H9 (cell line): ENCODE measurements at regions not wholly inside any gene's neighbourhood (a gene's known extent, or its start where the extent isn't known, plus 50 kb on each side); places are given as distances from the start of the nearest gene placed in this dataset.

Experiments used
- DNase-seq: peaks from one replicate; pipeline ENCODE4 v3.0.0-alpha.2; 2017
- H2AFZ ChIP-seq: one replicate; pipeline ENCODE4 v1.6.1; 2013; ENCODE audit warnings: mild to moderate bottlenecking, low read length, control low read depth, moderate library complexity
- H2AK5ac ChIP-seq: 2 replicates; pipeline ENCODE4 v1.6.1; 2013; ENCODE audit warnings: low read length, control low read depth, mixed read lengths; ENCODE audit not compliant: insufficient read length
- H2BK120ac ChIP-seq: one replicate; pipeline ENCODE4 v1.6.1; 2013; ENCODE audit warnings: low read depth, mild to moderate bottlenecking, low read length, control low read depth, inconsistent platforms; ENCODE audit not compliant: poor library complexity, severe bottlenecking
- H2BK12ac ChIP-seq: 2 replicates; pipeline ENCODE4 v1.6.1; 2013; ENCODE audit warnings: low read length, control low read depth, mixed read lengths, low read depth; ENCODE audit not compliant: insufficient read length
- H2BK15ac ChIP-seq: 2 replicates; pipeline ENCODE4 v1.6.1; 2013; ENCODE audit warnings: low read depth, low read length, control low read depth
- H2BK20ac ChIP-seq: one replicate; pipeline ENCODE4 v1.6.1; 2013; ENCODE audit warnings: low read depth, mild to moderate bottlenecking, low read length, control low read depth, inconsistent platforms; ENCODE audit not compliant: poor library complexity, severe bottlenecking
- H2BK5ac ChIP-seq: 2 replicates; pipeline ENCODE4 v1.6.1; 2013; ENCODE audit warnings: low read length, control low read depth, mixed read lengths; ENCODE audit not compliant: insufficient read length
- H3K14ac ChIP-seq: 2 replicates; pipeline ENCODE4 v1.6.1; 2013; ENCODE audit warnings: low read length, control low read depth; ENCODE audit not compliant: insufficient read depth
- H3K18ac ChIP-seq: 2 replicates; pipeline ENCODE4 v1.6.1; 2013; ENCODE audit warnings: low read depth, mild to moderate bottlenecking, mixed read lengths, low read length, control low read depth; ENCODE audit not compliant: insufficient read length
- H3K23ac ChIP-seq: 2 replicates; pipeline ENCODE4 v1.6.1; 2013; ENCODE audit warnings: low read length, control low read depth, mixed read lengths, low read depth; ENCODE audit not compliant: insufficient read length
- H3K23me2 ChIP-seq: 2 replicates; pipeline ENCODE4 v1.6.1; 2013; ENCODE audit warnings: low read depth, mild to moderate bottlenecking, mixed read lengths, low read length, control low read depth; ENCODE audit not compliant: insufficient read length, poor library complexity, severe bottlenecking
- H3K27ac ChIP-seq: 2 replicates; pipeline ENCODE4 v1.5.1; 2013; ENCODE audit warnings: low read length, control low read depth, mixed read lengths, low read depth; ENCODE audit not compliant: insufficient read length
- H3K27me3 ChIP-seq: 2 replicates; pipeline ENCODE4 v1.6.1; 2013; ENCODE audit warnings: low read length, control low read depth, inconsistent platforms; ENCODE audit not compliant: insufficient read depth
- H3K4ac ChIP-seq: 2 replicates; pipeline ENCODE4 v1.6.1; 2013; ENCODE audit warnings: low read depth, mild to moderate bottlenecking, control low read depth, inconsistent platforms, low read length, moderate library complexity
- H3K4me1 ChIP-seq: 2 replicates; pipeline ENCODE4 v1.6.1; 2013; ENCODE audit warnings: low read length, control low read depth, inconsistent platforms; ENCODE audit not compliant: insufficient read depth
- H3K4me2 ChIP-seq: 2 replicates; pipeline ENCODE4 v1.6.1; 2013; ENCODE audit warnings: low read length, control low read depth, mixed read lengths; ENCODE audit not compliant: insufficient read length, insufficient read depth
- H3K56ac ChIP-seq: 2 replicates; pipeline ENCODE4 v1.6.1; 2013; ENCODE audit warnings: low read depth, mild to moderate bottlenecking, mixed read lengths, low read length, control low read depth; ENCODE audit not compliant: insufficient read length
- H3K79me1 ChIP-seq: 2 replicates; pipeline ENCODE4 v1.6.1; 2013; ENCODE audit warnings: low read depth, mild to moderate bottlenecking, moderate library complexity, low read length, control low read depth, inconsistent platforms; ENCODE audit not compliant: insufficient read depth, poor library complexity, severe bottlenecking
- H3K79me2 ChIP-seq: 2 replicates; pipeline ENCODE4 v1.6.1; 2013; ENCODE audit warnings: low read length, control low read depth, inconsistent platforms; ENCODE audit not compliant: insufficient read depth
- H3K9ac ChIP-seq: 2 replicates; pipeline ENCODE4 v1.6.1; 2013; ENCODE audit warnings: low read length, control low read depth, mixed read lengths; ENCODE audit not compliant: insufficient read length; ENCODE audit errors: extremely low read depth
- H3K9me3 ChIP-seq: one replicate; pipeline ENCODE4 v1.6.1; 2013; ENCODE audit warnings: low read depth, low read length, inconsistent platforms; ENCODE audit not compliant: control insufficient read depth
- H3T11ph ChIP-seq: one replicate; pipeline ENCODE4 v1.6.1; 2013; ENCODE audit warnings: mild to moderate bottlenecking, low read length, control low read depth, inconsistent platforms
- H4K20me1 ChIP-seq: one replicate; pipeline ENCODE4 v1.6.1; 2013; ENCODE audit not compliant: control insufficient read depth, insufficient read length, insufficient read depth
- H4K5ac ChIP-seq: 2 replicates; pipeline ENCODE4 v1.6.1; 2013; ENCODE audit warnings: low read depth, mild to moderate bottlenecking, mixed read lengths, low read length, control low read depth; ENCODE audit not compliant: insufficient read length
- H4K8ac ChIP-seq: replicated peaks from 2 replicates; pipeline ENCODE4 v1.6.1; 2013; ENCODE audit warnings: low read length, control low read depth, mixed read lengths, low read depth; ENCODE audit not compliant: insufficient read length
- H4K91ac ChIP-seq: 2 replicates; pipeline ENCODE4 v1.6.1; 2013; ENCODE audit warnings: low read depth, mild to moderate bottlenecking, moderate library complexity, mixed read lengths, low read length, control low read depth; ENCODE audit not compliant: insufficient read length
- H3K27ac Mint-ChIP-seq, 3 experiments: 2 replicates in 2 of 3; 3 replicates in 1 of 3; pipeline ENCODE4 v1.8.0; 2020 to 2021; ENCODE audit warnings: mixed read lengths in 3 of 3, mild to moderate bottlenecking in 1 of 3, moderate library complexity in 1 of 3
- H3K27me3 Mint-ChIP-seq: 2 replicates; pipeline ENCODE4 v1.8.0; 2021; ENCODE audit warnings: low read depth, mild to moderate bottlenecking, moderate library complexity, mixed read lengths
- H3K36me3 Mint-ChIP-seq, 3 experiments: 2 replicates in 2 of 3; 3 replicates in 1 of 3; pipeline ENCODE4 v1.8.0; 2020 to 2021; ENCODE audit warnings: low read depth in 3 of 3, mixed read lengths in 3 of 3; ENCODE audit not compliant: insufficient read depth in 1 of 3
- H3K4me1 Mint-ChIP-seq, 2 experiments: 2 replicates each; pipeline ENCODE4 v1.8.0; 2020; ENCODE audit warnings: mixed read lengths in 2 of 2
- H3K4me3 Mint-ChIP-seq, 2 experiments: 2 replicates in 1 of 2; 3 replicates in 1 of 2; pipeline ENCODE4 v1.8.0; 2020 to 2021; ENCODE audit warnings: mild to moderate bottlenecking in 2 of 2, mixed read lengths in 2 of 2, moderate library complexity in 1 of 2
- H3K9me3 Mint-ChIP-seq, 2 experiments: 2 replicates in 1 of 2; 3 replicates in 1 of 2; pipeline ENCODE4 v1.8.0; 2020; ENCODE audit warnings: mild to moderate bottlenecking in 2 of 2, mixed read lengths in 2 of 2, moderate library complexity in 1 of 2
- WGBS: extraction: QIAGEN DNeasy Blood & Tissue Kit; methylation state at CpG from one replicate; pipeline ENCODE4 v1.1.7; 2013; ENCODE audit warnings: missing lambda C conversion rate, low lambda C conversion rate, mixed read lengths; ENCODE audit not compliant: insufficient read length; ENCODE audit errors: extremely low coverage; 5-methylcytosine and 5-hydroxymethylcytosine counted together
- TF ChIP-seq, protein P1 (sequence below): fragments of 200-600 bp; sonication (generic); conservative IDR thresholded peaks from 3 replicates; pipeline ENCODE4 v1.8.0; 2021; ENCODE audit warnings: antibody characterized with exemption, mild to moderate bottlenecking

DNA sequence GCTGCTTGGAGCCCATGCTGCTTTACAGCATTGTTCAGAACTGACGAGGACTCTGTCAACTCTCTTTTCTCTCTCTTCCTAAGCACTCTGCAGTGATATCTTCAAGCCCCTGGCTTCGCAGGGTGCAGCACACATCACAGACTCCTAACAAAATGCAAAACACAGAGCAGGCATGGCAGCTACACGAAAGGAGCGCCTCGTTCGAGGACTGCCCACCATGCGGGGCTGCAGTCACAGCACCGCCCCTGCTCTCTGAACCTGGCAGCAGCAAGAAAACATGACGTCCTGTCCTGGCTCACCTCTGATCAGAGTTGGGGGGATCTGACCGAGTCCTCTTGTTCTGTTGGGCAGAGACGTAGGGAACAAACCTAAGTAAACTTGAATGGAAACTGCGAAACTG lies 281.7 kb downstream of the CDH26 start:
- no peak overlapping the region for H3K27ac ChIP-seq
- H3K23ac ChIP-seq = no peak overlapping the region
- H3K4me2 ChIP-seq = no peak overlapping the region
- no peak overlapping the region for H3K14ac ChIP-seq
- H3K36me3 Mint-ChIP-seq = no peaks in the 10 kb centered on the region
- H3K4ac ChIP-seq = no peak overlapping the region
- H2AK5ac ChIP-seq = no peak overlapping the region
- no peak overlapping the region for H2BK120ac ChIP-seq
- no peak overlapping the region for H3T11ph ChIP-seq
- H4K8ac ChIP-seq = no peak overlapping the region
- H3K4me1 ChIP-seq = no peaks in the 10 kb centered on the region
- WGBS = no CpG with 5 or more reads among the region's 12 CpGs
- no peak overlapping the region for H4K5ac ChIP-seq
- no peaks in the 10 kb centered on the region for H4K20me1 ChIP-seq
- no peaks in the 10 kb centered on the region for H3K9me3 Mint-ChIP-seq
- DNase-seq = no peak
- H3K27me3 Mint-ChIP-seq = peaks cover 18% of the 10 kb centered on the region
- H2BK15ac ChIP-seq = no peak overlapping the region
- no peak overlapping the region for H2BK12ac ChIP-seq
- H3K23me2 ChIP-seq = no peaks in the 10 kb centered on the region
- H3K79me2 ChIP-seq = no peaks in the 10 kb centered on the region
- no peaks in the 10 kb centered on the region for H3K9me3 ChIP-seq
- H3K9ac ChIP-seq = no peak overlapping the region
- H3K27ac Mint-ChIP-seq = no peak overlapping the region; a peak in 1 of 7 replicates
- TF ChIP-seq, protein P1, sequence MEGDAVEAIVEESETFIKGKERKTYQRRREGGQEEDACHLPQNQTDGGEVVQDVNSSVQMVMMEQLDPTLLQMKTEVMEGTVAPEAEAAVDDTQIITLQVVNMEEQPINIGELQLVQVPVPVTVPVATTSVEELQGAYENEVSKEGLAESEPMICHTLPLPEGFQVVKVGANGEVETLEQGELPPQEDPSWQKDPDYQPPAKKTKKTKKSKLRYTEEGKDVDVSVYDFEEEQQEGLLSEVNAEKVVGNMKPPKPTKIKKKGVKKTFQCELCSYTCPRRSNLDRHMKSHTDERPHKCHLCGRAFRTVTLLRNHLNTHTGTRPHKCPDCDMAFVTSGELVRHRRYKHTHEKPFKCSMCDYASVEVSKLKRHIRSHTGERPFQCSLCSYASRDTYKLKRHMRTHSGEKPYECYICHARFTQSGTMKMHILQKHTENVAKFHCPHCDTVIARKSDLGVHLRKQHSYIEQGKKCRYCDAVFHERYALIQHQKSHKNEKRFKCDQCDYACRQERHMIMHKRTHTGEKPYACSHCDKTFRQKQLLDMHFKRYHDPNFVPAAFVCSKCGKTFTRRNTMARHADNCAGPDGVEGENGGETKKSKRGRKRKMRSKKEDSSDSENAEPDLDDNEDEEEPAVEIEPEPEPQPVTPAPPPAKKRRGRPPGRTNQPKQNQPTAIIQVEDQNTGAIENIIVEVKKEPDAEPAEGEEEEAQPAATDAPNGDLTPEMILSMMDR = no peak
- H3K79me1 ChIP-seq = no peaks in the 10 kb centered on the region
- no peak overlapping the region for H4K91ac ChIP-seq
- no peak overlapping the region for H2BK5ac ChIP-seq
- H3K4me1 Mint-ChIP-seq = peaks cover 0 to 2% of the 10 kb centered on the region in 2 experiments; a peak in 1 of 4 replicates
- H2AFZ ChIP-seq = no peak overlapping the region
- H2BK20ac ChIP-seq = no peak overlapping the region
- no peaks in the 10 kb centered on the region; the same call in 1 of the 2 replicates for H3K27me3 ChIP-seq
- H3K56ac ChIP-seq = no peak overlapping the region
- no peak overlapping the region for H3K4me3 Mint-ChIP-seq
- H3K18ac ChIP-seq = no peak overlapping the region
